HS-5 (cell line): ENCODE measurements at regions not wholly inside any gene's neighbourhood (a gene's known extent, or its start where the extent isn't known, plus 50 kb on each side); places are given as distances from the start of the nearest gene placed in this dataset.

Experiments
- DNase-seq: peaks from one replicate; pipeline ENCODE4 v3.0.0-alpha.2; 2012; ENCODE audit warnings: low read depth

DNA sequence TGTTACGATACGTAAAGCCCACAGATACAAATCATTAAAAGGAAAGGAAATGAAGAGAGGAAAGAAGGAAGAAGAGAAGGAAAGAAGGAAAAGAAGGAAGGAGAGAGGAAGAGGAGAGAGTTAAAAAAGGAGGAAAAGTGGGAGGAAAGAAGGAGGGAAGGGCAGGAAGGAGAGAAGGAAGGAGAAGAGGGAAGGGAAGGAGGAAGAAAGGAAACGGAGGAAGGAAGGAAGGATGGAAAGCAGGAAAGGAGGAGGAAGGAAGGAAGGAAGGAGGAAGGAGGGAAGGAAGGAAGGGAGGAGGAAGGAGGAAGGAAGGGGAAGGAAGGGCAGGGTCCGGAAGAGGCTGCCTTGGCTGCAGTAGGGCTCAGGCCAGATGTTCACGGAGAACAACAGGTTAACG is 95.2 kb downstream of the ENGASE start:
- no peak for DNase-seq

DNA sequence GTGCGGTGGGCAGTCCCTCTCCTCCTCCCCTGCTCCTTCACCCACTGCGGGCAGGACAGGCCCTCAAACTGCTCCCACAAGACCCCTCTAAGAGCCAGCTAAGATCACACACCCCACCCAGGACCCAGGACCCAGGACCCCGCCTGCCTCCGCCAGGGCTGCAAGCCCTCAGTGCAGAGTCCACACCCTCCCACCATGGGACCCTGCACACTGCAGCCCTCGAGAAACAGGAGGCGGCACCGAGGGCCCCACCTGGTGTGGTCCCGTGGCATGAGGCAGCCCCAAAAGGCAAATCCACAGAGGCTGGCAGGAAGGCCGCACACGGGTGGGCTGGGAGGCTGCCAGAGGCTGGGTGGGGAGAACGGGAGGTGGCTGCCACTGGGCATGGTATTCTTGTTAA is 94.7 kb downstream of the ENGASE start:
- no peak for DNase-seq

DNA sequence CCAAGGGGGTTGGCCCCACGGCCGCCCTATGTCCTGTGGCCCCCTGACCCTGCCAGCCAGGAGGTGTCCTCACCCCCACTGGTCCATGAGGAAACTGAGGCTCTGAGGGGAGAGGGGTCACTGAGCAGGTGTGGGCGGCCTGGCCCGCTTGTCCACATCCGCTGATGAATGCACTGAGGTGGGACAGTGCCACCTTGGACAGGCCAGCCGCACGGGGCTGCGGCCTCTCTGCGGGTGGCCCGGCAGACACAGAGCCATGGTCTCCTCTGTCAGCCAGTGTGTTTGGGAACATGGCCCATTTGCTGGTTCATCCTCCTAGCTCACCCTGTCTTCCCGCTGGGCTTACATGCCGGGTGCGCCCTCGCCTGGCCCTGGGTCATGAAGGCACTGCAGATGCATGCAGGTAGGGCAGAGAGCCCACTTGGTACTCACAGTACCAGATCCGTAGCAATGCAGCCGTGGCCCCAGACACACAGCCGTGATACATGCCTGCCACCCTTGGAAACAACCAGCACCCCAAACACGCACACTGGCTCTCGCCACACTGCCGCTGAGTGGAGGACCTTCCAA is 93.9 kb downstream of the ENGASE start:
- no peak for DNase-seq

DNA sequence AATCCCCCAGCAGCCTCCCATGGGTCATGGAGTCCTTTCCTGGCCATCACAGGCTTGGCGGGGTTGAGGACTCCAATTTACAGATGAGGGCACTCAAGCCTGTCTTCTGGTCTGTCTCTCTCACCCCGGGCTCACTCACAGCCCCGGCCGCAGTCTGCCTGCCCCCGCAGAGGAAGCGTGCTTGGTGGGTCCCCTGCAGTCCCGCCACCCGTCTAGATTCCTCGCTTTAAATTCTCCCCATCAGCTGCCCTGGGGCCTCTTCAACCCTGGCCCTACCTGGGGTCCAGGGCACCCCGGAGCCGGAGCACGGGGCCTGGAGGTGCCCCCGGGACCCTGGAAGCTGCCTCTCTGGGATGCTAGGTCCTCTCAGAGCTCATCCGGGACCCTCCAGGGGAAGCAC is 92.9 kb downstream of the ENGASE start:
- DNase-seq, result no peak

DNA sequence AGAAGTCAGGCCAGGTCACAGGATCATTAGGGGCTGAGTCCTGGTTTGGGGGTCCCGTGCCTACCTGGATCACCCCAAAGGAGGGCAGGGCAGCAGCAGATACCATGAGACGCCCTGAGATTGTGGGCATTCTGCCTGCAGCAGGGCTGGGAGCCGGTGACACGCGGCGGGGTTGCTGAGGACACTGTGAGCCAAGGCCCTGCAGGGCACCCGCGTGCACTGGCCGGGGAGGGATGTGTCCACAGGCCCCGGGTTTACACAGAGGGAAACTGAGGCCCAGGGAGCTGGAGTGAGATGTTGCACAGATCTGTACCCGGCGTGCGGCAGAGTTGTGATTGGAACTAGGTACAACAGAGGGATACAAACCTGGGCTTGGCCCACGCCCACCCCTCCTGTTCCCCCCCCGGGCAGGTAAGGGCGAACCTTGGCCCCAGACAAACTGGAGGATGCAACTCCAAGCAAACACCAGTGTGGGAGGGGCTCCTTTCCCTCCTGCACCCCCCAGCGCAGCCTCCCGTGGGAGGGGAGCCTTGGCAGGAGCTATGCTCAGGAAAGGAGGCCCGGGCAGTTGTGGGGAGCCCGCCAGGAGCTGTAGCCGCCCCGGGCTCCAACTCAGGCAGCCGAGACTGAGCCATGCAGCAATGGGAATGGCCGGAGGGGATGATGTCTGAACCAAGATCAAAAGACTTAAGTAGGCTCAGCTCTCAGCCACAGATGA is 91.3 kb downstream of the ENGASE start:
- no peak for DNase-seq

DNA sequence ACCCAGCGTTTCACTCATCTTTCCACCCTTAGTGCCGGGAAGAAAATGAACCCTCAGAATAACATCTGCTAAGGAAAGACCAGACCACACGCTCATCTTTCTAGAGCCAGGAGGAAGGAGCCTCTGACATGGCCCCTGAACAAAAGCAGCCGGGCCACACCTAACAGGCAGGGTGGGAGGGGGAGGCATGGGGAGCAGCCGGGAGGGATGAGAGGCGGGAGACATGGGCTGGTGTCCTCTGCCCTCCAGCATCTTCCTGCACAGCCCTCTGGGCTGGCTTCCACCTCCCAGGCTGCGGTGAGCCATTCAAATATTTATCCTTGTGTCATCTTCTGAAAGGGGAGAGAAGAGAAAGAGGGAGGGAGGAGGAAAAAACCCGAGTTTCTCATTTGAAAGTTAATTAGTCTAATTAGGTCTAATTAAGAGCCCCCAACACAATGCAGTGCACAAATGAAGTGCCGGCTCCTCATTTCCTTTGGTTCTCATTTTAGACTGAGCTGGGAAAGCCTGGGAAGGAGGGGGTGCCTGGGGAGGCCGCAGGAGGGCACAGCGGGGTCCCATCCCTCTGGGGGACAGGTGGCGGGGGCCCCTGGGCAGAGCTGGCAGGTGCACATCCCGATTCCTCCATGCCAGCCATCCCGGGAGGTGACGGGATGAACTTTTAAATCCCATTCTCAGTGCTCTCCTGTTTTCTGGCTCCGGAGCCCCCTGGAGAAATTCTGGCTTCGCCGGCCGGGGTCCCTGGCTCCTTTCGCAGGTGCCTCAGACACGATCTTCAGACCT is 90.5 kb downstream of the ENGASE start:
- no peak for DNase-seq

DNA sequence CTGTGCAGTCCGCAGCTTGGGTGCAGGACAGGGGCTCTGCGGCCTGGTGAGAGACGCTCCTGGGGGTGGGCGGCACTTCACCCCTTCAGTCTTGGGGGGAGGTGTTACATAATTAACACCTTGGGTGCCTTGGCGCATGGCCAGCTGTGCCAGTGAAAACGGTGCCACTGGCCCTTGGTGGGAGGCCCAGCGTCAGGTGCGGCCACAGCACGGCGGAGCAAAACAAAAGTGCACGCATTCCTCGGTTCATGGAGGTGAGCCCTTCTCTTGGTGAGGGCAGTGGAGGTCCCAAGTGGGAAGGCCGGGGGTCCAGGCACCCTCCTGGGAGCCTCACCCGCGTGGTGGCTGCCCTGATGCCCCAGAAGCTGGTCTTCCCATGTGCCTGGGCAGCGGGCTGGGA is 89.8 kb downstream of the ENGASE start:
- no peak for DNase-seq

DNA sequence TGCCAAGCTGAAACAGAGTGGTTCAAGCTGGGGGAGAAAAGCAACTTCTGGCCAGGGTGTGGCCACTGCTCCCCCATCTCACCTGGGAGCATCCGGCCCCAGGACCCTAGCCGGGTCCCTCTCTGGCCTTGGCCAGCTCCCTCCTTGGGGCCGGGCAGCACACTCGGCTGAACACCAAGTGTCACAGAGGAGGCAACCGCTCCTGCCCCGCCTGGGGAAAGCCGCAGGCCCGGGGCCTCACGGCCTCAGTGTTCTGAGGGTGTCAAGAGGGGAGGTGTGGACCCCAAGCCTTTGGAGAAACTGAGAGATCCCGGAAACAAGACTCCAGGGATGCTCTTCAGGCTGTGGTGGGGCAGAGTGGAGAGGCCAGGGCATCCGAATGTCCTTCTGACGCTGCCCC is 88.4 kb downstream of the ENGASE start:
- no peak for DNase-seq

DNA sequence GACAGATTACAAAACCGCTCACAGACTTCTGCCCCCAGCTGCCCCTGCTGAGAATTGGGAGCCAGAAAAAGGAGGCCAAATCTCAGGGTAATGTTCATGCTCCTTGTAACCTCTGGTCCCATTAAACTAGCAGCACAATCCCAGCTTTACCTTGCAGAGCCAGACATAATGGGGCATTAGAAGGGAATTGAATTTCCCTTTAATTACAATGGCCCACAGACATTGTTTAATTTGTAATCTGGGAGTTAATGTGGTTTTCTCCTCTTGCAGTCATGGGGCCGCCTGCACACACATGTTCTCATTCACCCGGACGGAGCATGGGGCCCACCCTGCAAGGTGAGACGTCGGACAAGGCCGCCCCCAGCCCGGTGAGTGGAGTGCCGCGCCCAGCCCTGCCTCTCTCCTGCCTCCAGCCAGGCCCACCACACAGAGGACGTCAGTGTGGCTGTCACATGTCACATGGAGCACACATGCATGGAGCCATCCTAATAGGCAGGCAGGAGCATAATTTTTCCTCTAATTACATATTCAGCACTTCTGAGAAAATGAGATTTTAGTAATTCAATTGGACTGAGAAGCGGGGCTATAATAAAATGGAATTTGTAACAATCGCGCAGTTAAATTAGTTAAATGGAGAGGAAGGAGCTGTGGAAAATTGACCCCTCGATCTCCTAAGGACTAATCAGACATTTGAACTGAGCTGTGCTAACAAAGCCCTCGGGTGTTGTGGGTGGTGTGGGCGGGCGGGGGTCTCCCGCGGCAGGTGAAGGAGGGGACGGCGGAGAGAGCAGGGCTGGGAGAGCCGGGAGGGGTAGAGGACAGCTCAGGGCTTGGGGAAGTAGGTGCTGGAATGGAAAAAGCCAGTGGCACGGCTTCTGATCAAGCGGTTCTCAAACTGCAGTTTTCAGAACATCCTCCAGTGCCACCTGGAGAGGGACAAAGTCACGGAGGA is 87.7 kb downstream of the ENGASE start:
- DNase-seq, result no peak

DNA sequence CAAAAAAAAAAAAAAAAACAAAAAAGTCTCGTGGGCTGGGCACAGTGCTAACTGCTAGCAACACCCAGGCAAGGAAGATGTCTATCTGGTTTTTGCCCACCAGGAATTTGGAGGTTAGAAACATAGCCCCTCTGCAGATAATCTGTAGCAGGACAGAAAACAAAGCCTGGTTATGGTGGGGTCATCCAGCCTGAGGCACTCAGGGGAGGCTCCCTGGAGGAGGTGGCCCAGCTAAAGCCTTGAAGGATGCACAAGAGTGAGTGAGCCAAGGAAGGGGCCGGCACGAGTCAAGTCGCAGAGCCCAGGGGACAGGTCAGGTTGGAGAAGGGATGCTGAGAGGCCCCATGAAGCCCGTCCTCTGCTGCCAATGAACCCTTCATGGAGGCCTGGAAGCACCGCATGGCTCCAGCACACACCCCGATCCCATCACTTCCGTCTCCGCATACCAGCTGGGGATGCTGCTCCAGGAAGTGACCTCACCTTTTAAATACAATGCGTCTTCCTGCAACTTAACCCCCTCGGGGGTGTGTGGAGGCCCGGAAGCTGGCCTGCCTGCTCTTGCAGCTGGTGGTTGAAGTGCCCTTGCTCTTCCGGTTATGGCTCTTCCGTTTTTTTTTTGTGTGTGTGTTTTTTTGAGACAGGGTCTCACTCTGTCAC is 86.5 kb downstream of the ENGASE start:
- no peak for DNase-seq

DNA sequence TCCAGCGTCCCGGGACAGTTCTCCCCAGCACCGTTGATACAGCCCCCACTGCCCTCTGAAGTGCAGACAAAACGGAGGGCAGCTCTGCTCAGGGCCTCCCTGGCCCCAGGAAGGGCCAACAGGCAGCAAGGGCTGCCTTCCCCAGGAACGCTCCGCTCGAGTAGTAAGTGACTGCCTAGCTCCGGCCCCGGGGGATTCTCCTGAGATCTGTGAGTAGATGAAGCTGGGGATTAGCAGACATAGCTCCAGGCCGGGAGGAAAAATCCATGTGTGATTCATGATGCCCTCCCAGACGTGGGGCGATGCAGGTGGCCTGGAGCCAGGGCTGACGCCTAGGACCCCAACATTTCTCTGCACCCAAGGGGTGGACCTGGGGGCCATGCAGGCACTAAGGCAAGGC is 85.3 kb downstream of the ENGASE start:
- DNase-seq, result no peak

DNA sequence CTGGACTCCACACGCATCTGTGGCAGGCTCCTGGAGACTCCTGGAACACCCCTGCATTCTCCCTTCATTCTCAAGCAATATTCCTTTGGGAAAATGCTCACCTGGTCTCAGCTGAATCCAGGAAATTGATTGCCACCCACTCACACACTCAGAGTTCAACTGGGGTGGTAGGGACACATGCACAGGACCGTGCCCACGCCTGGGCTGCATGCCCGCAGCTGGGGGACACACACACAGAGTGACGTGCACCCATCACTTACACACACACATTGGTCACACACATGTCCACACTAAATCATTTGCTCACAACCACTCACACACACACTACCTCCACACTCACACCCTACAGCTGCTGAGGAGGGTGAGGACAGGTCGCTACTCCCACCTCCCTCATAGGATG is 84.8 kb downstream of the ENGASE start:
- no peak for DNase-seq

DNA sequence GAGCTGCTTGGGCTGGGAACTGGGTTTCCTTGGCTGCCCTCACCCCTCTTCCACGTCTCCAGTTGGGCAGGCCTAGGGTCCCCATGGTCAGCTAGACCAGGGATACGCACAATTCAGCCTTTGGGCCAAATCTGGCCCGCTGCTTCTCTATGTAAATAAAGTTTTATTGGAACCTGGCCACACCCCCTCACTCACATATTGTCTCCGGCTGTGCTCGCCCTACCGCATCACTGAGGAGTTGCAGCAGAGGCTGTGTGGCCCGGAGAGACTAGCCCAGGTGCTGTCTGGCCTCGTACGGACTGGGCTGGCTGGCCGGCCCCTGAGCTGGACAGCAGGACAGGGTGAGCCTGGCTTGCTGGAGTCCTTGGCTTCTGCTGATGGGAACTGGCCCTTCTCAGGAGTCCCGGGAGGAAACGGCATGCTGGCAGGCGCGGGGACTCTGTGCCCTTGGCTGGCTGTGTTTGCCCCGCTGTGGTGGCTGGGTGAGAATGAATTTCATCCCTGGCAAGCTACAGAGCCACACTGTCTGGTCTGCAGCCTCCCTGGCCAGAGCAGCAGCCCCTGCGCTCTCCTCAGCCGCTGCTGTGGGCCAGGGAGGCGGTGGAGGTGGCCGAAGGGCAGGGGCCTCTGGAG is 82.0 kb downstream of the ENGASE start:
- no peak for DNase-seq

DNA sequence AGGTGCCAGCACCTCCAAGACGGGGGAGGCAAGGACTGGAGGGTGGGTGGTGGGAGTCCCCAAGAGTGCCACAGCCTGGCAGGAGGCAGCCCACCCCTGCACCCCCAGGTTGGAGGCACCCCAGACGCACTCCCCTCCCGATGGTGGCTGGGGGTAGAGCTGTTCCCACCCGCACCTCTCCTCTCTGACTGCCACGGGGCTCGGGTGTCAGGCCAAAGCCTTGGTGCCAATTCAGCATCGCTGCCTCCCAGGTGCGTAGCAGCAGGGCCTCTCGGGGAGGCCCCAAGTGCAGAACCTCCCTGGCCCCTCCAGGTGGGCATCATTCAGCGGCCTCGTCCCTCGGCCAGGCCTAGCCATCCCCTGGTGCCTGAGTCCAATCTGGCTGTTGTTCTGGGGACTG is 81.1 kb downstream of the ENGASE start:
- no peak for DNase-seq

DNA sequence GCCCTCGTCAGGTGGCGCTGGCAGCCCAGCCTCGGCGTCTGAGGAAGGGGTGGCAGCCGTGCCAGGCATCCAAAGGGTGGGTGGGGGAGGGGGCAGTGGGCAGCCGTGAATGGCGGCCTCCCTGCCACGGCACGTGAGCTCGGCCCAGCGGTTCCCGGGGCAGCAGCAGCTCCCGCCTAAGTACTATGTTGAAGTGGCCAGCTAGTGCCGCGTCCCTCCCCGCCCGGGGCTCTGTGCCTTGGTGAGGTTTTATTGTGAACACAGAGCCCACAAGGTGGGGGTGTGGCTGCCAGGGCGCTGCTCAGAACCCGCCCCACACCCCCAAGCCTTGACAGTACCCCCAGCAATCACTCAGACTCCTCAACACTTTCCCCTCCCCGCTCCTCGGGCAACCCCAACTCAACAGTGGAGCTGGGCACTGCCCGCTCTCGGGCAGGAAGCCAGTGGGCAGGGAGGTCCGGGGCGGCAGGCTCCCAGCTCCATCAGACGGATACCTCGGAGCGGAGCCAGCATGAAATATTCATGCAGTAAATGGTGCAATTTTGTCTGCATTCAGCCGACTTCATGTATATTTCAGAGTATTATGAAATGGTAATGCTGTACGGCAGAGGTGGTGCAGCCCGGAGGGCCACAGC is 80.4 kb downstream of the ENGASE start:
- no peak for DNase-seq

DNA sequence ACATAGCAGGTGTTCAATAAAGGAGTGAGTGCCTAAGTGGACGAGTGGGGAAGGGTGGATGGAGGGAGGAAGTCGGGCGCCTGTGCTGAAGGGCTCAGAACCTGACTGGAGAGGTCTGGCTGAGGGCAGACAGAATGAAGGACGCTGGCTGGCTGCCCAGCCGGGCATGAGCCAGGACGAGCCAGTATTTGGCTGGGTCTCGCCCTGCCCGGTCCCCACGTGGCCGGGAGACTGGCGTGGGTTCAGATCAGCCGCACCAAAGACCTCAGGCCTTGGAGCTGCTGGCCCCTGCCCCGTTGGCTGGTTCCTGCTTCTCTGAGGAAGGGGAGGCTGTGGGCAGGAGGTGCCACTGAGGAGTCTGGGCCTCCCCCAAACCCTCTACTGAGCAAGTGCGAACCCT is 79.8 kb downstream of the ENGASE start:
- DNase-seq, result no peak

DNA sequence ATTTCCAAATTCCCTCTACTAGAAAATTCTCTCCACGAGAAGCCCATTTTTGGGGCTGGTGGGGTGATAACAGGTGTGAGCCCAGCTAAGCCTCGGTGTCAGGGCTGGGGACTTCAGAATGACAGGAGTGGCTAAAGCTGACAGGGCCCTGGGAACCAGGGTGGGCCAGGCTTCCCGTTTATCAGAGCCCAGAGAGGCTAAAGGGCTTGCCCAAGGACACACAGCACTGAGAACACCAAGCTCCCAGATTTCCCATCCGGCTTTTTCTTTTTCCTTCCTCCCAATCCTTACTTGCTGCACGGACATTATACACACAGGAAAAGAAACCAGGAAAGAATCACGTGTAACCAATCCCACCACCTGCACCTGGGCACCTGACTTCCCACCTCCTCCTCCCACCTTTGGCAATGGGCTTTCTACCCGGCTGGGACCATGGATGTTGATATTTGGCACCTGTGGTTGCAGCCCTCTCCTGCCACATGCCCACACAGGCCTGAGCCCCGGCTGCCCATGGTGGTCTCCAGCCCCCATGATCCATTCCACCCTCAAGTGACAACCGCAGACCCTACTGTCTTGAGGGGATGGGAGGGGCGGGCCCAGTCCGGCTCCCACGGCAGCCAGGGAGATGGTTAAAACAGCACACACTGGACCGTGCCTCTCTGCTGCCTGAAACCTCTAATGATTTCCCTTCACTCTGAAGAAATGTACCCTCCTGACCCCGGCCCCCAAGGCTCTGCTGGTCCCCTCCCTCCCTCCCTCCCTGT is 78.9 kb downstream of the ENGASE start:
- no peak for DNase-seq

DNA sequence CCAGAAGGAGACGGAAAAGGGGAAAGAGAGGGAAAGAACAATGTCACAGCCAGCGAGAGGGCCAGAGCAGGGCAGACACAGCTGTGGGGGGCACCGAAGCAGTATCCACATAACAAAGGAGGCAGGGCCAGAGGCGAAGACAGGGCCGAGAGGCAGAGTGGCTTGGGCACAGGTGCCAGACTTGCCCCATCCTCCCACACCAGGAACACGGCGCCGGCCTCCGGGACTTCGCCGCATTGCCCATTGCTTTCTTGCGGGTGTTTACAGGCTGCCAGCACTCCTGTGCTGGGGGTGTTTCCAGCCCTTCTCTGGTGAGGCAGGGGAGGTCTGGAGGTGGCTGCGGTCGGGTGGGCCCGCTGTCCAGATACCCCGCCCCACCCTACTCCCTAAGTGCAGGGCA is 78.0 kb downstream of the ENGASE start:
- DNase-seq, result no peak

DNA sequence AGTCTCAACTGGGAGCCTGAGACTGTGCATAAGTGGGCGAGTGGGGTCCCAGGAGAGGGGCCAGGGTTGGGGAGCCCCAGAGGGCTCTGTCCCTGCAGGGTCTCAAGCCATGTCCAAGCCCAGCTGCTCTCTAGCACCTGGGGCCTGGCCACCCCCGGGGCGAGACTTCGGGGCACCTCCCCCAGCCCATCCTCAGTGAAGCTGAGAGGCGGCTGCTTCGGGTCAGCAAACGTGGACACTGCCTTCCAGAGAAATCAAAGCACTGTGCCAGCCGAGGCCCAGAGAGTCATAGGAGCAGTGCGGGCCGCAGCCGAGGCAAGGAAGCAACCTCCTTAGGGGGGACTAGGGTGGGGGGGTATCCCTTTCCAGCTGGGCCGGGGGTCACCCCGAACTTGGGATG is 77.5 kb downstream of the ENGASE start:
- DNase-seq, result no peak

DNA sequence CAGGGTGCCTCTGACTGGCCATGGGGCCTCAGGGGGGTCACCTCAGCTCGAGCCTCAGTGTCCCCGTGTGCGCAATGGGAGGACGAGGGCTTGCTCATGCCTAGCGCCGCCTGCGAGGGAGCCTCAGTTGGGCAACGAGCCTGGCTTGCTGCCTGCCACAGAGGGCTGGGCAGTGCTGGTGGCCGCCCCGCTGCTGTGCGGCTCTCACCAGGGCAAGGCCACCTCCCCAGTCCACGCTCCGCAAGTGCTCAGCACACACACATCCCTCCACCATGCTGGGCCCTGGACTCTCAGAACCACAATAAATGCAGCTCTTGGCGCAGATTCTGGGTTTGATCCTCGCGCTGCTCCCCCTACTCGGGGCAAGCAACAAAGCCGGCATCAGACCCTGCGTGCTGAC is 76.2 kb downstream of the ENGASE start:
- no peak for DNase-seq
